ENCODE measurements at regions not wholly inside any gene's neighbourhood (a gene's known extent, or its start where the extent isn't known, plus 50 kb on each side); places are given as distances from the start of the nearest gene placed in this dataset.
"Not testable (repeated sequence)": the region's sequence is repeated elsewhere in the genome, so short reads cannot be mapped to it uniquely, and the experiment has no call there.

- H3K9me3 ChIP-seq (ENCODE audit: control insufficient read depth, insufficient read depth, low read length), result no peaks in the 10 kb centered on the region
- H3K27ac ChIP-seq (ENCODE audit: low read depth, low read length), result peak overlapping the region; percentile 35
- H3K27me3 ChIP-seq (ENCODE audit: control insufficient read depth, insufficient read depth, low read length), result no peaks in the 10 kb centered on the region
- H3K36me3 ChIP-seq (ENCODE audit: control insufficient read depth, insufficient read depth, low read length), result no peaks in the 10 kb centered on the region
- no peak overlapping the region for H3K4me3 ChIP-seq (ENCODE audit: low read depth, low read length)
- no peak overlapping the region for H3K9ac ChIP-seq (ENCODE audit: low read depth, low read length)
- H3K4me1 ChIP-seq (ENCODE audit: control insufficient read depth, insufficient read depth, low read length), result peaks cover 5% of the 10 kb centered on the region
These were observed 186.2 kb upstream of the WSCD1 start for GRCh38 chr17:5883775-5884665.

GRCh38 chr17:5885336-5885735 lies 184.8 kb upstream of the WSCD1 start:
- peaks cover 5% of the 10 kb centered on the region for H3K4me1 ChIP-seq (ENCODE audit: control insufficient read depth, insufficient read depth, low read length)
- no peak overlapping the region for H3K27ac ChIP-seq (ENCODE audit: low read depth, low read length)
- H3K36me3 ChIP-seq (ENCODE audit: control insufficient read depth, insufficient read depth, low read length), result no peaks in the 10 kb centered on the region
- H3K9me3 ChIP-seq (ENCODE audit: control insufficient read depth, insufficient read depth, low read length), result peaks cover 5% of the 10 kb centered on the region
- H3K4me3 ChIP-seq (ENCODE audit: low read depth, low read length), result no peak overlapping the region
- H3K9ac ChIP-seq (ENCODE audit: low read depth, low read length), result no peak overlapping the region
- H3K27me3 ChIP-seq (ENCODE audit: control insufficient read depth, insufficient read depth, low read length), result no peaks in the 10 kb centered on the region

- Histone ChIP-seq H3K4me3 (ENCODE audit: low read depth, low read length) (no peak overlapping the region), H3K27ac (ENCODE audit: low read depth, low read length) (no peak overlapping the region), H3K4me1 (ENCODE audit: control insufficient read depth, insufficient read depth, low read length) (peaks cover 17% of the 10 kb centered on the region), H3K9ac (ENCODE audit: low read depth, low read length) (no peak overlapping the region), H3K27me3 (ENCODE audit: control insufficient read depth, insufficient read depth, low read length) (no peaks in the 10 kb centered on the region), H3K9me3 (ENCODE audit: control insufficient read depth, insufficient read depth, low read length) (peaks cover 10% of the 10 kb centered on the region), H3K36me3 (ENCODE audit: control insufficient read depth, insufficient read depth, low read length) (no peaks in the 10 kb centered on the region)
These were observed 181.4 kb upstream of the WSCD1 start for GRCh38 chr17:5888811-5889210.

- Histone ChIP-seq H3K27ac (ENCODE audit: low read depth, low read length) (peak overlapping the region; percentile 29), H3K27me3 (ENCODE audit: control insufficient read depth, insufficient read depth, low read length) (no peaks in the 10 kb centered on the region), H3K9me3 (ENCODE audit: control insufficient read depth, insufficient read depth, low read length) (peaks cover 10% of the 10 kb centered on the region), H3K4me1 (ENCODE audit: control insufficient read depth, insufficient read depth, low read length) (peaks cover 29% of the 10 kb centered on the region), H3K9ac (ENCODE audit: low read depth, low read length) (no peak overlapping the region), H3K36me3 (ENCODE audit: control insufficient read depth, insufficient read depth, low read length) (no peaks in the 10 kb centered on the region), H3K4me3 (ENCODE audit: low read depth, low read length) (no peak overlapping the region)
These were observed 177.1 kb upstream of the WSCD1 start for GRCh38 chr17:5892921-5893675.

- Histone ChIP-seq H3K36me3 (ENCODE audit: control insufficient read depth, insufficient read depth, low read length) (no peaks in the 10 kb centered on the region), H3K9ac (ENCODE audit: low read depth, low read length) (no peak overlapping the region), H3K4me1 (ENCODE audit: control insufficient read depth, insufficient read depth, low read length) (peaks cover 29% of the 10 kb centered on the region), H3K27ac (ENCODE audit: low read depth, low read length) (peak overlapping the region; percentile 29), H3K9me3 (ENCODE audit: control insufficient read depth, insufficient read depth, low read length) (peaks cover 10% of the 10 kb centered on the region), H3K27me3 (ENCODE audit: control insufficient read depth, insufficient read depth, low read length) (no peaks in the 10 kb centered on the region), H3K4me3 (ENCODE audit: low read depth, low read length) (no peak overlapping the region)
These were observed 176.4 kb upstream of the WSCD1 start for GRCh38 chr17:5893741-5894140.

GRCh38 chr17:5895276-5895675 lies 174.9 kb upstream of the WSCD1 start:
- Histone ChIP-seq H3K4me3 (ENCODE audit: low read depth, low read length) (no peak overlapping the region), H3K9me3 (ENCODE audit: control insufficient read depth, insufficient read depth, low read length) (peaks cover 5% of the 10 kb centered on the region; the same call in 1 of the 2 replicates), H3K4me1 (ENCODE audit: control insufficient read depth, insufficient read depth, low read length) (peaks cover 29% of the 10 kb centered on the region), H3K27ac (ENCODE audit: low read depth, low read length) (no peak overlapping the region), H3K9ac (ENCODE audit: low read depth, low read length) (no peak overlapping the region), H3K27me3 (ENCODE audit: control insufficient read depth, insufficient read depth, low read length) (no peaks in the 10 kb centered on the region), H3K36me3 (ENCODE audit: control insufficient read depth, insufficient read depth, low read length) (no peaks in the 10 kb centered on the region)

- no peak overlapping the region for H3K27ac ChIP-seq (ENCODE audit: low read depth, low read length)
- H3K9me3 ChIP-seq (ENCODE audit: control insufficient read depth, insufficient read depth, low read length), result peaks cover under 1% of the 10 kb centered on the region; the same call in 1 of the 2 replicates
- peaks cover 29% of the 10 kb centered on the region for H3K4me1 ChIP-seq (ENCODE audit: control insufficient read depth, insufficient read depth, low read length)
- no peaks in the 10 kb centered on the region for H3K36me3 ChIP-seq (ENCODE audit: control insufficient read depth, insufficient read depth, low read length)
- H3K27me3 ChIP-seq (ENCODE audit: control insufficient read depth, insufficient read depth, low read length), result no peaks in the 10 kb centered on the region
- no peak overlapping the region for H3K9ac ChIP-seq (ENCODE audit: low read depth, low read length)
- no peak overlapping the region for H3K4me3 ChIP-seq (ENCODE audit: low read depth, low read length)
These were observed 174.0 kb upstream of the WSCD1 start for GRCh38 chr17:5896215-5896614.

GRCh38 chr17:5897275-5897911 lies 172.8 kb upstream of the WSCD1 start:
- Histone ChIP-seq H3K4me1 (ENCODE audit: control insufficient read depth, insufficient read depth, low read length) (peaks cover 34% of the 10 kb centered on the region), H3K9ac (ENCODE audit: low read depth, low read length) (peak overlapping the region; percentile 3; the same call in 1 of the 2 replicates), H3K27me3 (ENCODE audit: control insufficient read depth, insufficient read depth, low read length) (no peaks in the 10 kb centered on the region)

GRCh38 chr17:5897981-5898380 lies 172.2 kb upstream of the WSCD1 start:
- Histone ChIP-seq H3K4me1 (ENCODE audit: control insufficient read depth, insufficient read depth, low read length) (peaks cover 28% of the 10 kb centered on the region), H3K27ac (ENCODE audit: low read depth, low read length) (peak overlapping the region; percentile 73)
- H3K27me3 ChIP-seq (ENCODE audit: control insufficient read depth, insufficient read depth, low read length); H3K36me3 ChIP-seq (ENCODE audit: control insufficient read depth, insufficient read depth, low read length); H3K9me3 ChIP-seq (ENCODE audit: control insufficient read depth, insufficient read depth, low read length); H3K4me3 ChIP-seq (ENCODE audit: low read depth, low read length); H3K9ac ChIP-seq (ENCODE audit: low read depth, low read length): not testable (repeated sequence)

More at GRCh38 chr17:5897275-5897911, 172.8 kb upstream of the WSCD1 start:
- no peaks in the 10 kb centered on the region for H3K9me3 ChIP-seq (ENCODE audit: control insufficient read depth, insufficient read depth, low read length)
- H3K36me3 ChIP-seq (ENCODE audit: control insufficient read depth, insufficient read depth, low read length), result no peaks in the 10 kb centered on the region
- peak overlapping the region; percentile 73 for H3K27ac ChIP-seq (ENCODE audit: low read depth, low read length)
- H3K4me3 ChIP-seq (ENCODE audit: low read depth, low read length), result no peak overlapping the region; the same call in 1 of the 2 replicates

GRCh38 chr17:5898406-5898805 lies 171.8 kb upstream of the WSCD1 start:
- peaks cover 24% of the 10 kb centered on the region for H3K4me1 ChIP-seq (ENCODE audit: control insufficient read depth, insufficient read depth, low read length)
- H3K27me3 ChIP-seq (ENCODE audit: control insufficient read depth, insufficient read depth, low read length), result no peaks in the 10 kb centered on the region
- no peaks in the 10 kb centered on the region for H3K9me3 ChIP-seq (ENCODE audit: control insufficient read depth, insufficient read depth, low read length)
- H3K36me3 ChIP-seq (ENCODE audit: control insufficient read depth, insufficient read depth, low read length), result no peaks in the 10 kb centered on the region
- no peak overlapping the region for H3K27ac ChIP-seq (ENCODE audit: low read depth, low read length)
- H3K4me3 ChIP-seq (ENCODE audit: low read depth, low read length), result no peak overlapping the region
- no peak overlapping the region for H3K9ac ChIP-seq (ENCODE audit: low read depth, low read length)

Measured in HUES48 (cell line).